ENCODE measurements at regions not wholly inside any gene's neighbourhood (a gene's known extent, or its start where the extent isn't known, plus 50 kb on each side); places are given as distances from the start of the nearest gene placed in this dataset.
"Not testable (repeated sequence)": the region's sequence is repeated elsewhere in the genome, so short reads cannot be mapped to it uniquely, and the experiment has no call there.

GRCh38 chrX:95509474-95509873 is 1175.2 kb upstream of the DIAPH2 start:
- no peaks in the 10 kb centered on the region for H3K4me1 Mint-ChIP-seq

DNA sequence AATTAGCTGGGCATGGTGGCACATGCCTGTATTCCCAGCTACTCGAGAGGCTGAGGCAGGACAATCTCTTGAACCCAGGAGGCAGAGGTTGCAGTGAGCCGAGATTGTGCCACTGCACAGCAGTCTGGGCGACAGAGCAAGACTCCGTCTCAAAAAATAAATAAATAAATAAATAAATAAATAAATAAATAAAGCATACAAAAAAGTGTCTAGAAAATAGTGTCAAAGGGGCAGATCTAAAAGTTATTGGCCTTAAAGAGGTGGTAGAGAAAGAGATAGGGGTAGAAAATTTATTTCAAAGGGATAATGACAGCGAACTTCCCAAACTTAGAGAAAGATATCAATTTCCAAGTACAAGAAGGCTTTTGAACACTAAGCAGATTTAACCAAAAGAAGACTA is 1160.6 kb upstream of the DIAPH2 start:
- H3K27ac ChIP-seq (ENCODE audit: low read depth, low read length); H3K27me3 ChIP-seq (ENCODE audit: control insufficient read depth, insufficient read depth, low read length, poor library complexity, severe bottlenecking); H3K4me1 ChIP-seq (ENCODE audit: control insufficient read depth, insufficient read depth, low read length); H3K36me3 Mint-ChIP-seq (ENCODE audit: low read depth); H3K4me3 ChIP-seq (ENCODE audit: low read length); H3K4me3 Mint-ChIP-seq; H3K27me3 Mint-ChIP-seq (ENCODE audit: insufficient read depth); H3K9ac ChIP-seq (ENCODE audit: extremely low read depth, low read length, poor library complexity, severe bottlenecking); H3K36me3 ChIP-seq (ENCODE audit: control insufficient read depth, insufficient read depth, low read length); H3K4me1 Mint-ChIP-seq; DNase-seq; H3K9me3 Mint-ChIP-seq; H3K9me3 ChIP-seq (ENCODE audit: control insufficient read depth, low read length); H3K27ac Mint-ChIP-seq: not testable (repeated sequence)
- 86% methylated on average over 3 of the region's 5 CpGs; no CpG with 5 or more reads in 1 of the 2 experiments for WGBS, 2 experiments (ENCODE audit: insufficient coverage in 1 of 2, insufficient read length in 1 of 2)

More at GRCh38 chrX:95509474-95509873, 1175.2 kb upstream of the DIAPH2 start:
- TF ChIP-seq, protein P1, sequence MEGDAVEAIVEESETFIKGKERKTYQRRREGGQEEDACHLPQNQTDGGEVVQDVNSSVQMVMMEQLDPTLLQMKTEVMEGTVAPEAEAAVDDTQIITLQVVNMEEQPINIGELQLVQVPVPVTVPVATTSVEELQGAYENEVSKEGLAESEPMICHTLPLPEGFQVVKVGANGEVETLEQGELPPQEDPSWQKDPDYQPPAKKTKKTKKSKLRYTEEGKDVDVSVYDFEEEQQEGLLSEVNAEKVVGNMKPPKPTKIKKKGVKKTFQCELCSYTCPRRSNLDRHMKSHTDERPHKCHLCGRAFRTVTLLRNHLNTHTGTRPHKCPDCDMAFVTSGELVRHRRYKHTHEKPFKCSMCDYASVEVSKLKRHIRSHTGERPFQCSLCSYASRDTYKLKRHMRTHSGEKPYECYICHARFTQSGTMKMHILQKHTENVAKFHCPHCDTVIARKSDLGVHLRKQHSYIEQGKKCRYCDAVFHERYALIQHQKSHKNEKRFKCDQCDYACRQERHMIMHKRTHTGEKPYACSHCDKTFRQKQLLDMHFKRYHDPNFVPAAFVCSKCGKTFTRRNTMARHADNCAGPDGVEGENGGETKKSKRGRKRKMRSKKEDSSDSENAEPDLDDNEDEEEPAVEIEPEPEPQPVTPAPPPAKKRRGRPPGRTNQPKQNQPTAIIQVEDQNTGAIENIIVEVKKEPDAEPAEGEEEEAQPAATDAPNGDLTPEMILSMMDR (conservative IDR thresholded peaks at IDR 0.05): no peak
- WGBS, 2 experiments (ENCODE audit: insufficient coverage in 1 of 2, insufficient read length in 1 of 2): no CpG with 5 or more reads among the region's 2 CpGs
- Histone ChIP-seq H3K27me3 (ENCODE audit: control insufficient read depth, insufficient read depth, low read length, poor library complexity, severe bottlenecking) (no peaks in the 10 kb centered on the region), H3K4me3 (ENCODE audit: low read length) (no peak overlapping the region), H3K36me3 (ENCODE audit: control insufficient read depth, insufficient read depth, low read length) (no peaks in the 10 kb centered on the region), H3K4me1 (ENCODE audit: control insufficient read depth, insufficient read depth, low read length) (no peaks in the 10 kb centered on the region), H3K9ac (ENCODE audit: extremely low read depth, low read length, poor library complexity, severe bottlenecking) (no peak overlapping the region), H3K9me3 (ENCODE audit: control insufficient read depth, low read length) (no peaks in the 10 kb centered on the region), H3K27ac (ENCODE audit: low read depth, low read length) (no peak overlapping the region)
- no peak for DNase-seq
- H3K9me3 Mint-ChIP-seq: no peaks in the 10 kb centered on the region
- no peaks in the 10 kb centered on the region for H3K36me3 Mint-ChIP-seq (ENCODE audit: low read depth)
- no peak overlapping the region for H3K4me3 Mint-ChIP-seq
- no peak overlapping the region for H3K27ac Mint-ChIP-seq
- H3K27me3 Mint-ChIP-seq (ENCODE audit: insufficient read depth): no peaks in the 10 kb centered on the region

DNA sequence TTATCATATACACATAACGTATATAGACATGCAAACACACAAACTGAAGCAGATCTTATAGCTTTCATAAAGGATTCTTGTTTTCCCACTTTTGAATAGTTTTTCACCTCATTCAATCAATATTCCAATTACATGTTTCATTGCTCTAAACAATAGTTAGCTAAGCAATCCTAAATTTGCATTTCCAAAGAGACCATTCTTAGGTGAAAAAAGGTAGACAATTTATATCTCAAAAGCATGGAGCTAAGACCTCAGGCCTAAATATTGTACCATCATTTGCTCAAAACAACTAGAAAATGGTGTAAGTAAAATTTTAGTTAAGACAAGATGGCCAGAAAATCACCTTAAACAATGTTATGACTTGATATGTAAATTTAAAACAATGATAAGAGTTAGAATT is 1148.5 kb upstream of the DIAPH2 start:
- Histone ChIP-seq H3K27ac (ENCODE audit: low read depth, low read length) (no peak overlapping the region), H3K9ac (ENCODE audit: extremely low read depth, low read length, poor library complexity, severe bottlenecking) (no peak overlapping the region), H3K27me3 (ENCODE audit: control insufficient read depth, insufficient read depth, low read length, poor library complexity, severe bottlenecking) (no peaks in the 10 kb centered on the region), H3K36me3 (ENCODE audit: control insufficient read depth, insufficient read depth, low read length) (no peaks in the 10 kb centered on the region), H3K4me1 (ENCODE audit: control insufficient read depth, insufficient read depth, low read length) (no peaks in the 10 kb centered on the region), H3K4me3 (ENCODE audit: low read length) (no peak overlapping the region), H3K9me3 (ENCODE audit: control insufficient read depth, low read length) (no peaks in the 10 kb centered on the region)
- no peak overlapping the region for H3K4me3 Mint-ChIP-seq
- no peak for DNase-seq
- peaks cover 24% of the 10 kb centered on the region for H3K4me1 Mint-ChIP-seq
- H3K27ac Mint-ChIP-seq: no peak overlapping the region
- H3K9me3 Mint-ChIP-seq: no peaks in the 10 kb centered on the region
- no peaks in the 10 kb centered on the region for H3K36me3 Mint-ChIP-seq (ENCODE audit: low read depth)
- TF ChIP-seq, protein P1 (conservative IDR thresholded peaks at IDR 0.05): no peak
- no peaks in the 10 kb centered on the region for H3K27me3 Mint-ChIP-seq (ENCODE audit: insufficient read depth)
- WGBS, 2 experiments (ENCODE audit: insufficient coverage in 1 of 2, insufficient read length in 1 of 2): 89% methylated on average over 1 of the region's 1 CpG; no CpG with 5 or more reads in 1 of the 2 experiments

- Mint-ChIP-seq H3K27me3 (ENCODE audit: insufficient read depth) (no peaks in the 10 kb centered on the region), H3K4me3 (no peak overlapping the region), H3K4me1 (peaks cover 24% of the 10 kb centered on the region), H3K9me3 (no peaks in the 10 kb centered on the region), H3K36me3 (ENCODE audit: low read depth) (no peaks in the 10 kb centered on the region), H3K27ac (no peak overlapping the region)
- DNase-seq: no peak
- Histone ChIP-seq H3K27me3 (ENCODE audit: control insufficient read depth, insufficient read depth, low read length, poor library complexity, severe bottlenecking) (no peaks in the 10 kb centered on the region), H3K4me3 (ENCODE audit: low read length) (no peak overlapping the region), H3K9me3 (ENCODE audit: control insufficient read depth, low read length) (no peaks in the 10 kb centered on the region), H3K27ac (ENCODE audit: low read depth, low read length) (no peak overlapping the region), H3K4me1 (ENCODE audit: control insufficient read depth, insufficient read depth, low read length) (no peaks in the 10 kb centered on the region), H3K9ac (ENCODE audit: extremely low read depth, low read length, poor library complexity, severe bottlenecking) (no peak overlapping the region), H3K36me3 (ENCODE audit: control insufficient read depth, insufficient read depth, low read length) (no peaks in the 10 kb centered on the region)
- TF ChIP-seq, protein P1 (conservative IDR thresholded peaks at IDR 0.05): no peak
Measured at GRCh38 chrX:95536661-95537060, 1148.0 kb upstream of the DIAPH2 start.
